ENCODE measurements at regions not wholly inside any gene's neighbourhood (a gene's known extent, or its start where the extent isn't known, plus 50 kb on each side); places are given as distances from the start of the nearest gene placed in this dataset.

- TF ChIP-seq EZH2 (IDR thresholded peaks at IDR 0.05; ENCODE audit: insufficient read depth, low read length) (no peak), CTCF (IDR thresholded peaks at IDR 0.05; ENCODE audit: insufficient read depth, low read depth, low read length) (no peak)
These were observed 458.8 kb downstream of the METTL4 start for GRCh38 chr18:2112435-2113045.

Measured in astrocyte (in vitro differentiated cells and primary cell).